ENCODE measurements at regions not wholly inside any gene's neighbourhood (a gene's known extent, or its start where the extent isn't known, plus 50 kb on each side); places are given as distances from the start of the nearest gene placed in this dataset.

- DNase-seq (ENCODE audit: low read depth, low spot score) = no peak
Measured at GRCh38 chr4:123455360-123455759, 58.8 kb downstream of the SPRY1 start.

- DNase-seq (ENCODE audit: low read depth, low spot score) = no peak
Measured at GRCh38 chr4:123462007-123462406, 65.4 kb downstream of the SPRY1 start.

GRCh38 chr4:123463869-123464268, 67.3 kb downstream of the SPRY1 start:
- no peak for DNase-seq (ENCODE audit: low read depth, low spot score)

GRCh38 chr4:123465416-123465815, 68.8 kb downstream of the SPRY1 start:
- no peak for DNase-seq (ENCODE audit: low read depth, low spot score)

GRCh38 chr4:123466080-123466785, 69.6 kb downstream of the SPRY1 start:
- no peak for DNase-seq (ENCODE audit: low read depth, low spot score)

- no peak for DNase-seq (ENCODE audit: low read depth, low spot score)
Measured at GRCh38 chr4:123468479-123469031, 72.0 kb downstream of the SPRY1 start.

GRCh38 chr4:123469245-123469644, 72.7 kb downstream of the SPRY1 start:
- no peak for DNase-seq (ENCODE audit: low read depth, low spot score)

GRCh38 chr4:123469696-123470095, 73.1 kb downstream of the SPRY1 start:
- no peak for DNase-seq (ENCODE audit: low read depth, low spot score)

GRCh38 chr4:123470640-123471039, 74.0 kb downstream of the SPRY1 start:
- DNase-seq (ENCODE audit: low read depth, low spot score) = no peak

- no peak for DNase-seq (ENCODE audit: low read depth, low spot score)
Measured at GRCh38 chr4:123471655-123472369, 75.2 kb downstream of the SPRY1 start.

- DNase-seq (ENCODE audit: low read depth, low spot score) = no peak
Measured at GRCh38 chr4:123474817-123475216, 78.2 kb downstream of the SPRY1 start.

GRCh38 chr4:123476089-123476488, 79.5 kb downstream of the SPRY1 start:
- DNase-seq (ENCODE audit: low read depth, low spot score) = no peak

GRCh38 chr4:123477711-123478209, 81.2 kb downstream of the SPRY1 start:
- DNase-seq (ENCODE audit: low read depth, low spot score) = no peak

- DNase-seq (ENCODE audit: low read depth, low spot score) = peak; percentile 89
Measured at GRCh38 chr4:123478859-123479345, 82.3 kb downstream of the SPRY1 start.

GRCh38 chr4:123479944-123480343, 83.3 kb downstream of the SPRY1 start:
- no peak for DNase-seq (ENCODE audit: low read depth, low spot score)

GRCh38 chr4:123480706-123481418, 84.3 kb downstream of the SPRY1 start:
- DNase-seq (ENCODE audit: low read depth, low spot score) = no peak

- DNase-seq (ENCODE audit: low read depth, low spot score) = no peak
Measured at GRCh38 chr4:123481717-123482116, 85.1 kb downstream of the SPRY1 start.

GRCh38 chr4:123484291-123484926, 87.8 kb downstream of the SPRY1 start:
- DNase-seq (ENCODE audit: low read depth, low spot score) = no peak

- DNase-seq (ENCODE audit: low read depth, low spot score) = no peak
Measured at GRCh38 chr4:123485601-123486000, 89.0 kb downstream of the SPRY1 start.

GRCh38 chr4:123488916-123489315, 92.3 kb downstream of the SPRY1 start:
- no peak for DNase-seq (ENCODE audit: low read depth, low spot score)

- DNase-seq (ENCODE audit: low read depth, low spot score) = no peak
Measured at GRCh38 chr4:123495530-123495929, 98.9 kb downstream of the SPRY1 start.

Measured in ELF-1 (cell line).